DND-41 (cell line): ENCODE measurements at regions not wholly inside any gene's neighbourhood (a gene's known extent, or its start where the extent isn't known, plus 50 kb on each side); places are given as distances from the start of the nearest gene placed in this dataset.
"Not testable (repeated sequence)": the region's sequence is repeated elsewhere in the genome, so short reads cannot be mapped to it uniquely, and the experiment has no call there.

Source experiments
- ATAC-seq: fragments of 200-7000 bp; cut with Tn5 transposase; 3 replicates; pipeline ENCODE4 v1.9.1; 2021; ENCODE audit warnings: low read depth; ENCODE audit not compliant: insufficient read depth
- DNase-seq: peaks from one replicate; pipeline ENCODE4 v3.0.0-alpha.2; 2020
- H2AFZ ChIP-seq: 2 replicates; pipeline ENCODE4 v1.6.0; 2012; ENCODE audit warnings: low read depth, low read length
- H3K27ac ChIP-seq: 2 replicates; pipeline ENCODE4 v1.5.1; 2012; ENCODE audit warnings: low read length, inconsistent platforms
- H3K27me3 ChIP-seq: fragments of 200-600 bp; sonication (generic); 2 replicates; pipeline ENCODE4 v1.6.0; 2012; ENCODE audit warnings: low read length, mild to moderate bottlenecking, inconsistent platforms; ENCODE audit not compliant: insufficient read depth, poor library complexity
- H3K36me3 ChIP-seq: 2 replicates; pipeline ENCODE4 v1.5.1; 2012; ENCODE audit warnings: low read length, inconsistent platforms; ENCODE audit not compliant: insufficient read depth
- H3K4me1 ChIP-seq: 2 replicates; pipeline ENCODE4 v1.5.1; 2012; ENCODE audit warnings: mild to moderate bottlenecking, low read length; ENCODE audit not compliant: insufficient read depth
- H3K4me2 ChIP-seq: 2 replicates; pipeline ENCODE4 v1.6.0; 2012; ENCODE audit warnings: mild to moderate bottlenecking, moderate library complexity, low read length, inconsistent platforms; ENCODE audit not compliant: insufficient read depth
- H3K4me3 ChIP-seq, 2 experiments: fragments of 200-600 bp in 1 of 2; shearing (Covaris generic) in 1 of 2; 2 replicates each; pipeline ENCODE4 v1.5.1; 2012 to 2016; ENCODE audit warnings: inconsistent platforms in 2 of 2, low read length in 2 of 2, mild to moderate bottlenecking in 2 of 2, low read depth in 1 of 2, moderate library complexity in 1 of 2
- H3K79me2 ChIP-seq: 2 replicates; pipeline ENCODE4 v1.6.0; 2012; ENCODE audit warnings: low read length, inconsistent platforms; ENCODE audit not compliant: insufficient read depth
- H3K9ac ChIP-seq: 2 replicates; pipeline ENCODE4 v1.6.0; 2012; ENCODE audit warnings: low read depth, mild to moderate bottlenecking, inconsistent platforms, low read length, moderate library complexity
- H3K9me3 ChIP-seq: 2 replicates; pipeline ENCODE4 v1.5.1; 2012; ENCODE audit warnings: low read length, moderate library complexity, mild to moderate bottlenecking, inconsistent platforms; ENCODE audit not compliant: insufficient read depth, severe bottlenecking
- H4K20me1 ChIP-seq: 2 replicates; pipeline ENCODE4 v1.6.0; 2012; ENCODE audit warnings: low read length; ENCODE audit not compliant: insufficient read depth
- EZH2 ChIP-seq: IDR thresholded peaks from 3 replicates; pipeline ENCODE4 v1.6.1; 2012; ENCODE audit warnings: borderline replicate concordance, low read depth, mild to moderate bottlenecking, moderate library complexity, low read length, inconsistent platforms; ENCODE audit not compliant: severe bottlenecking
- TF ChIP-seq, protein P1 (sequence below): IDR thresholded peaks from 2 replicates; pipeline ENCODE4 v1.5.1; 2012; ENCODE audit warnings: borderline replicate concordance, low read length, moderate library complexity, mild to moderate bottlenecking; ENCODE audit not compliant: poor library complexity, severe bottlenecking; ENCODE audit errors: extremely low read depth

DNA sequence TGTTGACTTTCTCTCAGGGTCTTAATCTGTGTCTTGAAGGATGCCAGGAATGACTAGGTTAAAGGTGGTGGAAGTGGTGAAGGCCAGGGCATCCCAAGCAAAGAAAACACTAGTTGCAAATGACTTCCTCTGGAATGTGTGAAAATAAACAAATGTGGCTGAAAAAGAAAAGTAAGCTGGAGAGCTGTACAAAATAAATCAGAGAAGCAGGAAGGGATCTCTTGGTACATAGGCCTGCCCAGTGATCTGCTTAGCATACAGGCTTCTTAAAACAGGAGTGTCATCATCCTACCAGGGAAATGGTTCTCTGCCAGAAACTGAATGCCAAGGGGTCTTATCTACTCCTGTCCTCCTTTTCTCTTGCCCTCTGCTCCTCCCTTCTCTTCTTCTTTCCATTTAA is 1616.0 kb downstream of the KHDRBS2 start:
- Histone ChIP-seq H4K20me1 (no peaks in the 10 kb centered on the region), H3K79me2 (no peaks in the 10 kb centered on the region), H3K9me3 (peaks cover 2% of the 10 kb centered on the region), H3K27me3 (no peaks in the 10 kb centered on the region), H3K4me2 (no peak overlapping the region), H2AFZ (no peak overlapping the region), H3K9ac (no peak overlapping the region), H3K36me3 (no peaks in the 10 kb centered on the region), H3K4me3 (no peak overlapping the region), H3K4me1 (no peaks in the 10 kb centered on the region), H3K27ac (no peak overlapping the region)
- ATAC-seq (no peak), DNase-seq (no peak)
- TF ChIP-seq, protein P1, sequence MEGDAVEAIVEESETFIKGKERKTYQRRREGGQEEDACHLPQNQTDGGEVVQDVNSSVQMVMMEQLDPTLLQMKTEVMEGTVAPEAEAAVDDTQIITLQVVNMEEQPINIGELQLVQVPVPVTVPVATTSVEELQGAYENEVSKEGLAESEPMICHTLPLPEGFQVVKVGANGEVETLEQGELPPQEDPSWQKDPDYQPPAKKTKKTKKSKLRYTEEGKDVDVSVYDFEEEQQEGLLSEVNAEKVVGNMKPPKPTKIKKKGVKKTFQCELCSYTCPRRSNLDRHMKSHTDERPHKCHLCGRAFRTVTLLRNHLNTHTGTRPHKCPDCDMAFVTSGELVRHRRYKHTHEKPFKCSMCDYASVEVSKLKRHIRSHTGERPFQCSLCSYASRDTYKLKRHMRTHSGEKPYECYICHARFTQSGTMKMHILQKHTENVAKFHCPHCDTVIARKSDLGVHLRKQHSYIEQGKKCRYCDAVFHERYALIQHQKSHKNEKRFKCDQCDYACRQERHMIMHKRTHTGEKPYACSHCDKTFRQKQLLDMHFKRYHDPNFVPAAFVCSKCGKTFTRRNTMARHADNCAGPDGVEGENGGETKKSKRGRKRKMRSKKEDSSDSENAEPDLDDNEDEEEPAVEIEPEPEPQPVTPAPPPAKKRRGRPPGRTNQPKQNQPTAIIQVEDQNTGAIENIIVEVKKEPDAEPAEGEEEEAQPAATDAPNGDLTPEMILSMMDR: no peak
- TF ChIP-seq EZH2: no peak

DNA sequence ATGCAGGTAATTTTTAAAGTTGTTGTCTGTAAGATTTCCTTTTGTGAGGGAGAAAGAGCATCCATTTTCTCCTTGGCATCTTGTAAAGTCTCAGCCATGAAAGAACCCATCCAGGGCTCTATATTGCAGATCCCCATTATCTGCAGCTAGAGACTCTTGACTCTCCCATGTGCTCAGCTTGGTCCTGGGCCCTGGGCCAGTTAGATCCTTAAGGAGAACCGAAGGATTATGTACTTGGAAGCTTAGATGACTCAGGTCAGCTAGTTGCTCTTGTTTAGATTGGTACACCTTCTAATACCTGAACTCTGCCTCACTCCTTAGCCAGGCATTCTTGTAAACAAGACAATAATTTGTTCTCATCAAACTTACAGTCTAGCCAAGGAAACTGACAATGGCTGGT is 1617.6 kb downstream of the KHDRBS2 start:
- no peak for TF ChIP-seq EZH2
- TF ChIP-seq, protein P1: no peak
- Histone ChIP-seq H3K36me3 (no peaks in the 10 kb centered on the region), H3K4me3 (no peak overlapping the region), H2AFZ (no peak overlapping the region), H3K79me2 (no peaks in the 10 kb centered on the region), H3K4me2 (no peak overlapping the region), H4K20me1 (no peaks in the 10 kb centered on the region), H3K4me1 (no peaks in the 10 kb centered on the region), H3K9ac (no peak overlapping the region), H3K27ac (no peak overlapping the region), H3K9me3 (peaks cover 7% of the 10 kb centered on the region), H3K27me3 (no peaks in the 10 kb centered on the region)
- DNase-seq: no peak
- no peak for ATAC-seq

DNA sequence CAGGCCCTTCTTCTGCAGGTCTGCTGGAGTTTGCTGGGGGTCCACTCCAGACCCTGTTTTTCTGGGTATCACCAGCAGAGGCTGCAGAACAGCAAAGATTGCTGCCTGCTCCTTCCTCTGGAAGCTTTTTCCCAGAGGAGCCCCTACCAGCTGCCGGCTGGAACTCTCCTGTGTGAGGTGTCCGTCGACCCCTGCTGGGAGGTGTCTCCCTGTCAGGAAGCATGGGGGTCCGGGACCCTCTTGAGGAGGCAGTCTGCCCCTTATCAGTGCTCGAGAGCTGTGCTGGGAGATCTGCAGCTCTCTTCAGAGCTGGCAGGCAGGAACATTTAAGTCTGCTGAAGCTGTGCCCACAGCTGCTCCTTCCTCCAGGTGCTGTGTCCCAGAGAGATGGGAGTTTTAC is 1622.8 kb downstream of the KHDRBS2 start:
- H2AFZ ChIP-seq, ATAC-seq, DNase-seq, H3K36me3 ChIP-seq, H3K4me3 ChIP-seq, H3K4me1 ChIP-seq, H3K27ac ChIP-seq, H4K20me1 ChIP-seq, H3K9me3 ChIP-seq, H3K9ac ChIP-seq, H3K4me2 ChIP-seq, H3K27me3 ChIP-seq, H3K79me2 ChIP-seq: not testable (repeated sequence)

DNA sequence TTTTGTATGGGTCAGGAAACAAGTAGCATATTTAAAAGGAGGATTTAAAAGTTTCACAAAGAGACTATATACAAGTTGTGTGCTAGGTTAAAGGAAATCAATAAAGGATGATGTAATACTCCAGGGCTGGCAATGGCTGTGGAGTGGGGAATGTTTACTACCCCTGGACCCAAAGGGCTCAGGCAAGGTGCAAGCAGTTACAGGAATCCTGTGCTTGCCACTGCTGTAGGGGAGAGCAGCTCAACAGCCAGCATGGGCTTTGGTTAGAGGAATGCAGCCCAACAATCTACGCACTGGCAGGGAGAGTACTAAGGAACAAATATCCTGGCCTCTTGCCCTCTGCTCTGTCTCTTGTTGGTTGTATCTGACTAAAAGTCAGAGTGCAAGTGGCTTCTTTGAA is 1642.2 kb downstream of the KHDRBS2 start:
- no peaks in the 10 kb centered on the region for H3K79me2 ChIP-seq
- ATAC-seq (no peak), DNase-seq (no peak)
- no peak overlapping the region for H3K27ac ChIP-seq
- no peak overlapping the region for H3K4me3 ChIP-seq
- no peaks in the 10 kb centered on the region for H3K27me3 ChIP-seq
- H3K4me1 ChIP-seq: no peaks in the 10 kb centered on the region
- H4K20me1 ChIP-seq: no peaks in the 10 kb centered on the region
- no peak for TF ChIP-seq EZH2
- TF ChIP-seq, protein P1: no peak
- no peaks in the 10 kb centered on the region for H3K36me3 ChIP-seq
- no peak overlapping the region for H2AFZ ChIP-seq
- H3K4me2 ChIP-seq: no peak overlapping the region
- no peak overlapping the region for H3K9ac ChIP-seq
- no peaks in the 10 kb centered on the region for H3K9me3 ChIP-seq

DNA sequence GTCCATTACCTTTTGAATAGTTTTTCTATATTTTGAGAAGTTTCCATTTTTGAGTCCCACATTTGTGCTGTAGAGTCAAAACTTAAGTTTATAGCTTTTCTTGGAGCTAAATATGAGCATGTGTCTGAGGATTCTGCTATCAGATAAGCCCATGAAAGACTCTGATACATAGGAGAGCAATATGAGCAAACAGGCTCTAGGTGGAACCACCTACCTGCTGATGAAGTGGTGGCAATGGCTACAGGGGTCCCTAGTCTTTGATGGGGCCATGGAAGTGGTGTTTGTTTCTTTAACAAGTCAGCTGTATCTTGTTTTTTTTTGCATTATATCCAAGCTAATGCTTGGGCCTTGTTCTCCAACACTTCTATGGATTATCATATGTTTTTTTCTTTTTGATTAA is 1646.8 kb downstream of the KHDRBS2 start:
- H4K20me1 ChIP-seq, DNase-seq, H3K36me3 ChIP-seq, H2AFZ ChIP-seq, H3K27ac ChIP-seq, H3K9ac ChIP-seq, H3K27me3 ChIP-seq, ATAC-seq, H3K9me3 ChIP-seq, H3K4me3 ChIP-seq, H3K4me2 ChIP-seq, H3K4me1 ChIP-seq, H3K79me2 ChIP-seq: not testable (repeated sequence)
